Right lobe of liver (tissue), 4 donors: ENCODE measurements at regions not wholly inside any gene's neighbourhood (a gene's known extent, or its start where the extent isn't known, plus 50 kb on each side); places are given as distances from the start of the nearest gene placed in this dataset.

ENCODE experiments used
- CTCF ChIP-seq, 4 donors: fragments of 200-600 bp in 3 of 4; fragments of 450-650 bp in 1 of 4; IDR thresholded peaks; one replicate each; pipeline versions ENCODE4 v1.5.1 to v1.8.0; 2016 to 2022; ENCODE audit warnings: antibody characterized with exemption in 4 of 4, mild to moderate bottlenecking in 2 of 4
- POLR2A ChIP-seq: fragments of 450-650 bp; IDR thresholded peaks from one replicate; pipeline ENCODE4 v1.6.1; 2017; ENCODE audit warnings: antibody characterized with exemption, mild to moderate bottlenecking
- donor health status: DM: no; HTN: no; CAD: no.
- donor health status: DM: no; HTN: no; CAD: no.
- donor health status: DM: no; HTN: yes; CAD: no.

- no peak for TF ChIP-seq CTCF (IDR thresholded peaks at IDR 0.05)
- TF ChIP-seq POLR2A, result no peak
Observed at GRCh38 chrX:16518131-16518530, 131.8 kb upstream of the S100G start.
